ENCODE measurements at regions not wholly inside any gene's neighbourhood (a gene's known extent, or its start where the extent isn't known, plus 50 kb on each side); places are given as distances from the start of the nearest gene placed in this dataset.

DNA sequence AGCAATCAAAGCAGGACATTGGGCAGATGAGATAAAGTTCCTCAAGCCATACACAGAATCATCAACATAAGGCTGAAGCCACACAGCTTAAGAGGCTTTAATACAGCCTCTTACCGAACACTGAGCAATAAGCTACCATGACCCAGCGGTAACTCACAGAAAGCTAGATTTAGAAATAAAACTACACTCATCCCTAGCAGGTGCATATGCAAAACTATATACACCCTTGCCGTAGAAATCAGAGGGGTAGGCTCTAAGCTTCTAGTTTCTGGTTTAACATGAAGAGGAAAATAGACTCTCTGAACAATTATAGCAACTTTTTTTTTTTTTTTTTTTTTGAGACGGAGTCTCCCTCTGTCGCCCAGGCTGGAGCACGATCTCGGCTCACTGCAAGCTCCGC, 428.8 kb upstream of the FIGN start:
- DNase-seq (ENCODE audit: low read depth), result no peak
- H3K4me3 ChIP-seq (ENCODE audit: low read depth, low read length), result no peak overlapping the region
- TF ChIP-seq, protein P1, sequence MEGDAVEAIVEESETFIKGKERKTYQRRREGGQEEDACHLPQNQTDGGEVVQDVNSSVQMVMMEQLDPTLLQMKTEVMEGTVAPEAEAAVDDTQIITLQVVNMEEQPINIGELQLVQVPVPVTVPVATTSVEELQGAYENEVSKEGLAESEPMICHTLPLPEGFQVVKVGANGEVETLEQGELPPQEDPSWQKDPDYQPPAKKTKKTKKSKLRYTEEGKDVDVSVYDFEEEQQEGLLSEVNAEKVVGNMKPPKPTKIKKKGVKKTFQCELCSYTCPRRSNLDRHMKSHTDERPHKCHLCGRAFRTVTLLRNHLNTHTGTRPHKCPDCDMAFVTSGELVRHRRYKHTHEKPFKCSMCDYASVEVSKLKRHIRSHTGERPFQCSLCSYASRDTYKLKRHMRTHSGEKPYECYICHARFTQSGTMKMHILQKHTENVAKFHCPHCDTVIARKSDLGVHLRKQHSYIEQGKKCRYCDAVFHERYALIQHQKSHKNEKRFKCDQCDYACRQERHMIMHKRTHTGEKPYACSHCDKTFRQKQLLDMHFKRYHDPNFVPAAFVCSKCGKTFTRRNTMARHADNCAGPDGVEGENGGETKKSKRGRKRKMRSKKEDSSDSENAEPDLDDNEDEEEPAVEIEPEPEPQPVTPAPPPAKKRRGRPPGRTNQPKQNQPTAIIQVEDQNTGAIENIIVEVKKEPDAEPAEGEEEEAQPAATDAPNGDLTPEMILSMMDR (conservative IDR thresholded peaks at IDR 0.05; ENCODE audit: low read depth, low read length), result no peak

DNA sequence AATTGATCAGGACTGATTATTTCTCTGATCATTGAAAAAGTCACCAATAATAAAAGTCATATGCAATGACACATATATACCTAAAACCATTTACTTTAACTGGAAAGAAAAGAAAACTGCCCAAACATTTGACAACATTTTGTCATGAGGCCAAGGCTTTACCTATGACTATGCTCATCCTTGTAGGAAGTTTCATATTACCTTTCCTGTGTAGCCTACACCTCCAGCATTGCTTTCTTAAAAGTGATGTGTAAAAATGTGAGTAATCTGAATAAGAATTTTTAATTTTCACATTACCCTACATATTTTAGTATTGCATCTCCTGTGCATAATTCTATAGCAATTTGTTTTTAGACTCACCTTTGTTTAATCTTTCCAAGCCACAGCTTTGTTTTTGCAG, 419.8 kb upstream of the FIGN start:
- TF ChIP-seq, protein P1 (conservative IDR thresholded peaks at IDR 0.05; ENCODE audit: low read depth, low read length), result no peak
- DNase-seq (ENCODE audit: low read depth), result no peak
- no peak overlapping the region for H3K4me3 ChIP-seq (ENCODE audit: low read depth, low read length)

DNA sequence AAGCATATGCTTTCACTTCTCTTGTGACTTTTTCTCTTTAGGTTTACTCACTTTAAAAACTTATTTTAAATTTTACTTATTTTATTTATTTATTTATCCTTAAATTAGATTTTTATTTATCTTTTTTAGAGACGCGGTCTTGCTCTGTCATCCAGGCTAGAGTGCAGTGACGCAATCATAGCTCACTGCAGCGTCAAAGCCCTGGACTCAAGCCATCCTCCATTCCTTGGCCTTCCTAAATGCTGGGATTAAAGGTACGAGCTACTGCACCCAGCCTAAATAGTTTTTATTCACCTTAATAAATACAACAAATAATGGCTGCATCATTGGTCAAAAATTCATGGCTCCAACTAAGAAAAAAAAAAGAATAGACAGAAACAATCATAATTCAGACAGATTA, 415.7 kb upstream of the FIGN start:
- TF ChIP-seq, protein P1 (conservative IDR thresholded peaks at IDR 0.05; ENCODE audit: low read depth, low read length), result no peak
- H3K4me3 ChIP-seq (ENCODE audit: low read depth, low read length), result no peak overlapping the region
- no peak for DNase-seq (ENCODE audit: low read depth)

DNA sequence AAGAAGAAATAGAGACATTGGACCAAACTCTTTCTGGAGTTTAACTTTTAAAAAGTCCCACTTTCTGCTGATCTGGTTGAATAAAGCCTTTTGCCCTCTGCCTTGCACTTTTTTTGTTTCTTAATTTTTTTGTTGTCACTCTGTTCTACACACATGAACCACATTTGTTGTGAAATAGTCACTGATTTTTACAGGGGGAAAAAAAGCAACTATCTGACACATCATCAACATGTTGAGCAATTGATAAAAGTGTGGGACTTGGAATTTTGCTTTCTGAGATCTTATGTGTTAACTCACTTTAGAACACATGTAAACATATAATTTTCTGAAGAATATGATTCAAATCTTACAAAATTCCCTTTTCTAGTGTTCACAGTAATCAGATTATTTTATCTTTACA, 414.8 kb upstream of the FIGN start:
- TF ChIP-seq, protein P1 (conservative IDR thresholded peaks at IDR 0.05; ENCODE audit: low read depth, low read length), result no peak
- no peak overlapping the region for H3K4me3 ChIP-seq (ENCODE audit: low read depth, low read length)
- no peak for DNase-seq (ENCODE audit: low read depth)

DNA sequence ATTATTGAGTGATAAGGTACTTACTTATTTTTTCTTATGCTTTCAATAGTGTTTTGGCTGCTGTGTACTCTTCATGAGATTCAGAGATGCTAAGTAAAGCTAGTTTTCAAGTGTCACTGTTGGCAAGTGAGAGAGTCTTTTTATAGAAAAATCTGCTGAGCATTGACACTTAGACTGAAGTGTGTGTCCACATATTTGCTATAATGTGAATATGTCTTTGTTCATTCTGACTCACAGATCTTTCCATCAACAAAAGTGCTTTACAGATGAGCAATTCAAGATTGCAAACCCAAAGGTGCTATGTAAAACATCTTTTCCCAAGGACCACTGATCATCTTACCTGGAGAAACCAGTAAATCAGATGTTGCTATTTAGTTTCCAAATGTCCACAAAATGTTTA, 410.6 kb upstream of the FIGN start:
- H3K4me3 ChIP-seq (ENCODE audit: low read depth, low read length), result no peak overlapping the region
- TF ChIP-seq, protein P1 (conservative IDR thresholded peaks at IDR 0.05; ENCODE audit: low read depth, low read length), result no peak
- DNase-seq (ENCODE audit: low read depth), result no peak

DNA sequence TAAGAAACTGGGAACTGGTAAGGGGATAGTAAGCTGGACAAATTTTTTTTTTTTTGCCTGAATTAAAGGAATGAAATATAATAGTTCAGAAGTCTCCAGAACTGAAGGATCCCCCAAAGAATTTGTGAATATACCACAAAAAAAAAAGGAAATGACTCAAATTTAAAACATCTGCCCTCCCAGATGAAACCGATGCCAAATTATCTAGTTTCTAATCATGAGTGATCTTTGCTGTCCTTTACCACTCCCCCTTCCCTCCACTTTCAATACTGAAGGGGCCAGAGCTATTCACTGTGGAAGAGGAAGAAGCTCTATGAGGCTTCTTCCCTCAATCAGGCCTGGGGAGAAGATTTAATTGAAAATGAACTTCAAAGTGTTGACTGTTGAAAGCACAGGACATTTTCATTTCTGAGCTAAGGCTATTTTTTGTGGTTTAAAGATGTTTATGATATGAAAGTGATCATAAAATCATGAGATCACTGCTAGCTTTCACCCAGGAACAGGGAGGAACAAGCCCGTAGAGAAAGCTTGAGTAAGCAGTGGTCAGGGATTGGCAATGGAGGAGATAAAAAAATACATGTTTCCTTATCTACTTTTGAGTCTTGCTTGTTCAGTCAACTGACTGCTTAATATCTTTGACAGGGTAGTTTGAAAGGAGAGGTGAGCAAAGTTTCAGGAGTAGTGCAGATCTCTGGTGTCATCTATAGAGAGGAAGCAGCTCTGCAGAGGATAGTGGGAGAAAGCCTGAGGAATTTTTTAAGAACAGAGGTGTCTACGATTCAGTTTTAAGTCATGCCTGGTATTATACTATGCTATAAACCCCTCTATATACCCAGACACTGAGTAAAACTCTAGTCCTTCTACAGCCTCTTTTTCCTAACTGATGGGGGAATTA, 409.5 kb upstream of the FIGN start:
- DNase-seq (ENCODE audit: low read depth), result no peak
- no peak overlapping the region for H3K4me3 ChIP-seq (ENCODE audit: low read depth, low read length)
- TF ChIP-seq, protein P1 (conservative IDR thresholded peaks at IDR 0.05; ENCODE audit: low read depth, low read length), result no peak

All from epithelial cell of proximal tubule (primary cell).